GM19351 (cell line): ENCODE measurements at regions not wholly inside any gene's neighbourhood (a gene's known extent, or its start where the extent isn't known, plus 50 kb on each side); places are given as distances from the start of the nearest gene placed in this dataset.
"Not testable (repeated sequence)": the region's sequence is repeated elsewhere in the genome, so short reads cannot be mapped to it uniquely, and the experiment has no call there.

ENCODE experiments used
- ATAC-seq: cut with Tn5 transposase; IDR thresholded peaks from one replicate; pipeline ENCODE4 v1.9.1; 2021; ENCODE audit warnings: mild to moderate bottlenecking, moderate library complexity; ENCODE audit not compliant: unreplicated experiment

- ATAC-seq: no peak
These were observed 131.3 kb upstream of the PPP1R26 start for GRCh38 chr9:135348076-135348787.

- ATAC-seq: no peak
These were observed 130.8 kb upstream of the PPP1R26 start for GRCh38 chr9:135348788-135349150.

GRCh38 chr9:135349212-135350002 is 130.2 kb upstream of the PPP1R26 start:
- no peak for ATAC-seq

- no peak for ATAC-seq
These were observed 129.6 kb upstream of the PPP1R26 start for GRCh38 chr9:135350003-135350315.

GRCh38 chr9:135353935-135354334 is 125.6 kb upstream of the PPP1R26 start:
- ATAC-seq: no peak

- ATAC-seq: no peak
These were observed 124.0 kb upstream of the PPP1R26 start for GRCh38 chr9:135355521-135356011.

GRCh38 chr9:135356021-135356420 is 123.6 kb upstream of the PPP1R26 start:
- no peak for ATAC-seq

- ATAC-seq: no peak
These were observed 122.8 kb upstream of the PPP1R26 start for GRCh38 chr9:135356796-135357195.

GRCh38 chr9:135357863-135358551 is 121.6 kb upstream of the PPP1R26 start:
- ATAC-seq: no peak

GRCh38 chr9:135358552-135358940 is 121.0 kb upstream of the PPP1R26 start:
- ATAC-seq: no peak

GRCh38 chr9:135359764-135360163 is 119.8 kb upstream of the PPP1R26 start:
- ATAC-seq: no peak

- ATAC-seq: no peak
These were observed 119.0 kb upstream of the PPP1R26 start for GRCh38 chr9:135360617-135361016.

GRCh38 chr9:135361668-135362067 is 117.9 kb upstream of the PPP1R26 start:
- not testable (repeated sequence) for ATAC-seq

GRCh38 chr9:135363596-135363995 is 116.0 kb upstream of the PPP1R26 start:
- ATAC-seq: no peak

- ATAC-seq: no peak
These were observed 114.4 kb upstream of the PPP1R26 start for GRCh38 chr9:135365013-135365768.

- no peak for ATAC-seq
These were observed 113.5 kb upstream of the PPP1R26 start for GRCh38 chr9:135366104-135366503.

- no peak for ATAC-seq
These were observed 110.1 kb upstream of the PPP1R26 start for GRCh38 chr9:135369412-135369990.

GRCh38 chr9:135370411-135371375 is 108.9 kb upstream of the PPP1R26 start:
- ATAC-seq: no peak

- ATAC-seq: no peak
These were observed 108.0 kb upstream of the PPP1R26 start for GRCh38 chr9:135371535-135371934.

GRCh38 chr9:135372036-135372435 is 107.5 kb upstream of the PPP1R26 start:
- ATAC-seq: no peak
